Smooth muscle cell (in vitro differentiated cells): ENCODE measurements at regions not wholly inside any gene's neighbourhood (a gene's known extent, or its start where the extent isn't known, plus 50 kb on each side); places are given as distances from the start of the nearest gene placed in this dataset.

Source experiments
- DNase-seq: peaks from one replicate; lab custom pipeline; 2025; ENCODE audit not compliant: unreplicated experiment; lab: John Stamatoyannopoulos, UW
- H2AFZ ChIP-seq: fragments of 200-600 bp; sonication (generic); 2 replicates; pipeline ENCODE4 v1.6.0; 2016; ENCODE audit warnings: antibody characterized with exemption, low read depth, mild to moderate bottlenecking
- H3F3A ChIP-seq: fragments of 200-600 bp; sonication (generic); 2 replicates; pipeline ENCODE4 v1.6.0; 2017; ENCODE audit warnings: antibody characterized with exemption, low read depth
- H3K27ac ChIP-seq: fragments of 200-600 bp; sonication (generic); 2 replicates; pipeline ENCODE4 v1.5.1; 2016; ENCODE audit warnings: low read depth, mild to moderate bottlenecking
- H3K27me3 ChIP-seq: fragments of 200-600 bp; sonication (generic); 2 replicates; pipeline ENCODE4 v1.6.1; 2016; ENCODE audit warnings: low read depth, mild to moderate bottlenecking
- H3K36me3 ChIP-seq: fragments of 200-600 bp; sonication (generic); 2 replicates; pipeline ENCODE4 v1.5.1; 2016; ENCODE audit warnings: low read depth
- H3K4me1 ChIP-seq: fragments of 200-600 bp; sonication (generic); 2 replicates; pipeline ENCODE4 v1.5.1; 2016; ENCODE audit warnings: low read depth
- H3K4me2 ChIP-seq: fragments of 200-600 bp; sonication (generic); 2 replicates; pipeline ENCODE4 v1.6.0; 2016; ENCODE audit warnings: mild to moderate bottlenecking
- H3K4me3 ChIP-seq: fragments of 200-600 bp; sonication (generic); 2 replicates; pipeline ENCODE4 v1.5.1; 2016; ENCODE audit warnings: mild to moderate bottlenecking
- H3K79me2 ChIP-seq: fragments of 200-600 bp; sonication (generic); 2 replicates; pipeline ENCODE4 v1.6.0; 2016; ENCODE audit warnings: low read depth, mild to moderate bottlenecking
- H3K9ac ChIP-seq: fragments of 200-600 bp; sonication (generic); 2 replicates; pipeline ENCODE4 v1.6.0; 2016; ENCODE audit warnings: low read depth
- H3K9me3 ChIP-seq: fragments of 200-600 bp; sonication (generic); replicated peaks from 2 replicates; pipeline ENCODE4 v1.5.1; 2016; ENCODE audit warnings: low read depth
- H4K20me1 ChIP-seq: fragments of 200-600 bp; sonication (generic); 2 replicates; pipeline ENCODE4 v1.6.0; 2016; ENCODE audit warnings: low read depth
- WGBS: methylation state at CpG from one replicate; pipeline ENCODE4 v1.1.7; 2016; ENCODE audit warnings: low lambda C conversion rate; 5-methylcytosine and 5-hydroxymethylcytosine counted together
- TF ChIP-seq, protein P1 (sequence below): fragments of 200-600 bp; sonication (generic); IDR thresholded peaks from 2 replicates; pipeline ENCODE4 v1.5.1; 2017; ENCODE audit warnings: borderline replicate concordance, mild to moderate bottlenecking, antibody characterized with exemption; ENCODE audit not compliant: insufficient read depth, poor library complexity, severe bottlenecking

DNA sequence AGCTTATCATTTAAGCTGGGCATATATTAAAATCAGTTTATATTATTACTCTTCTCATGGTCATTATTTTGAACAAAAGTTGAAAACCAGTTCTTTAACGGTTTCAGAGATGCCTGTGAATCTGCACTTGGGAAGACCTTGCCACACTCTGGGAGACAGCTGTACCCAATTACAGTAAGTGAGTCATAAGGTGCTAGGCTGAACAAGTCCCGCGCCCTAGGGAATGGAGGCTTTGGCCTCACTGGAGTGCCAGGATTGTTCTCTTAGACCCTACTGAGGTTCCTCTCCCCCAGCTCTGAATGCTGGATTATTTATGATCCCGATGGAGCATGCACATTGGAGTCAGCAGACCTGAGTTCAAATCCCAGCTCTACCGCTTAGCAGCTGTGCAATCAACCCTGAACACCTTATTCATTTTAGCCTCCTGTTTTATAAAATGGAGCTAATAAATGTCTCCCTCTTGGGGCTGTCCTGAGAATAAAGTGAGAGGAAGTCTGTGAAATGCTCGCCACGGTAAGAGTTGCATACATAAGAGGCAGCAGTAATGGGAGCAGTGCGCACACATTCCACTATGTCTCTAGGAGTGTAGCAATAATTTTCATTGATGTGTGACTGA is 266.2 kb downstream of the FOXD2 start:
- no peak for DNase-seq
- no peaks in the 10 kb centered on the region for H4K20me1 ChIP-seq
- H3K27me3 ChIP-seq = peaks cover 71% of the 10 kb centered on the region
- H3K9me3 ChIP-seq = no peaks in the 10 kb centered on the region
- no peak overlapping the region for H2AFZ ChIP-seq
- H3K36me3 ChIP-seq = no peaks in the 10 kb centered on the region
- 62% methylated on average over 8 of the region's 8 CpGs for WGBS
- TF ChIP-seq, protein P1, sequence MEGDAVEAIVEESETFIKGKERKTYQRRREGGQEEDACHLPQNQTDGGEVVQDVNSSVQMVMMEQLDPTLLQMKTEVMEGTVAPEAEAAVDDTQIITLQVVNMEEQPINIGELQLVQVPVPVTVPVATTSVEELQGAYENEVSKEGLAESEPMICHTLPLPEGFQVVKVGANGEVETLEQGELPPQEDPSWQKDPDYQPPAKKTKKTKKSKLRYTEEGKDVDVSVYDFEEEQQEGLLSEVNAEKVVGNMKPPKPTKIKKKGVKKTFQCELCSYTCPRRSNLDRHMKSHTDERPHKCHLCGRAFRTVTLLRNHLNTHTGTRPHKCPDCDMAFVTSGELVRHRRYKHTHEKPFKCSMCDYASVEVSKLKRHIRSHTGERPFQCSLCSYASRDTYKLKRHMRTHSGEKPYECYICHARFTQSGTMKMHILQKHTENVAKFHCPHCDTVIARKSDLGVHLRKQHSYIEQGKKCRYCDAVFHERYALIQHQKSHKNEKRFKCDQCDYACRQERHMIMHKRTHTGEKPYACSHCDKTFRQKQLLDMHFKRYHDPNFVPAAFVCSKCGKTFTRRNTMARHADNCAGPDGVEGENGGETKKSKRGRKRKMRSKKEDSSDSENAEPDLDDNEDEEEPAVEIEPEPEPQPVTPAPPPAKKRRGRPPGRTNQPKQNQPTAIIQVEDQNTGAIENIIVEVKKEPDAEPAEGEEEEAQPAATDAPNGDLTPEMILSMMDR = no peak
- H3K4me2 ChIP-seq = no peak overlapping the region
- H3K4me3 ChIP-seq = no peak overlapping the region
- no peak overlapping the region for H3K27ac ChIP-seq
- no peaks in the 10 kb centered on the region for H3F3A ChIP-seq
- no peaks in the 10 kb centered on the region for H3K79me2 ChIP-seq
- peaks cover 5% of the 10 kb centered on the region for H3K4me1 ChIP-seq
- H3K9ac ChIP-seq = no peak overlapping the region

DNA sequence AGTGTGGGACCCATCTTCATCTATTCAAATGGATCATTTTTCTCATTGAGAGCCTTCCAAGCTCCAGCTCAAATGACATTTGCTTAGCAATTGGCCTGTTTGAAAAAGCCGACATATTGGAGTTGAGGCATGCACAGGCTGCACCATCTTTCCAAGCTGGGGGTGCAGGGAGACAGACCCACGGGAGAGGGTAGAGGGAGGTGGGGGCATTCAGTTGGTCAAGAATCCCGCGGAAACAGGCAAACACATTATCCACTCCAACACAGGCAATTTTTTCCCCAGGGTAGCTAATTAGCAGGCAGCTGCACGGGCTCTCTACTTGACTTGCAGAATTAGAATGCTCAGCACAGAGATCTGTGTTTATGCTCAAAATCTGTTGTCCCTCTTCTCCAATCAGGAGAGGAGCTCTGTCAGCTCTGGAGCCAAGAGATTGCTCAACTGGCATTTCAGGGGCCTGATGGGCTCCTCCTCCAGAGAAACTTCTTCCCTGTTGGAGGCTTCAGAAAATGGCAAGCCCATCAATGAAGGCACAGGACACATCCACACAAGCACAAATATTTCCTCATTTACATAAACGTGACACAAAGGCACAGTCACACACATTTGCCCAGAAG is 267.8 kb downstream of the FOXD2 start:
- Histone ChIP-seq H3K79me2 (no peaks in the 10 kb centered on the region), H3K4me1 (peaks cover 12% of the 10 kb centered on the region), H3K27ac (no peak overlapping the region), H3K27me3 (peaks cover 86% of the 10 kb centered on the region), H4K20me1 (no peaks in the 10 kb centered on the region), H3F3A (no peaks in the 10 kb centered on the region), H3K4me3 (no peak overlapping the region), H3K9ac (no peak overlapping the region), H3K4me2 (no peak overlapping the region), H3K36me3 (no peaks in the 10 kb centered on the region), H3K9me3 (no peaks in the 10 kb centered on the region), H2AFZ (no peak overlapping the region)
- no peak for DNase-seq
- TF ChIP-seq, protein P1 = no peak
- WGBS = 74% methylated on average over 6 of the region's 6 CpGs

DNA sequence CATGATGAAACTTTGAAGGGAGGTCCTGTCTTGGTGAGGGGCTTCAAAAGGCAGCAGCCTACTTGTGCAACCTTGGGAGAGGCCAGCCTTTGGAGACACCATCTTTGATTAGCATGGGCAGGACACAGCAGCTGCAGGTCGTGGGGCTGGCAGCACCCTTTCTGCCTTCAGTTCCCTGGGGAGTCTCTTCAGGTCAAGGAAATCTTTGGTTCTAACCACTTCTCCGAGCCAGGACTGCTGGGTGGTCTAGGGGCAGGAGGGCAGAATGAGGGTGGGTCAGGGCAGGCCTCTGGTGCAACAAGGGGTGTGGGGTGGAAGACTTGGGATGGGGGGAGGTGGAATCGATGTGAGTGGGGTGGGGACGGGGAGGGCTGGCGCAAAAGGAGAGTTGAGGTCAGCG is 269.7 kb downstream of the FOXD2 start:
- peaks cover 12% of the 10 kb centered on the region for H3K4me1 ChIP-seq
- H3F3A ChIP-seq = no peaks in the 10 kb centered on the region
- TF ChIP-seq, protein P1 = no peak
- H3K27me3 ChIP-seq = peaks cover 91% of the 10 kb centered on the region
- H3K79me2 ChIP-seq = no peaks in the 10 kb centered on the region
- H3K4me3 ChIP-seq = no peak overlapping the region
- no peak for DNase-seq
- no peak overlapping the region for H3K27ac ChIP-seq
- H3K36me3 ChIP-seq = no peaks in the 10 kb centered on the region
- H3K4me2 ChIP-seq = no peak overlapping the region
- no peak overlapping the region for H3K9ac ChIP-seq
- WGBS = 43% methylated on average over 6 of the region's 6 CpGs
- H3K9me3 ChIP-seq = no peaks in the 10 kb centered on the region
- no peaks in the 10 kb centered on the region for H4K20me1 ChIP-seq
- H2AFZ ChIP-seq = no peak overlapping the region
